ENCODE measurements at regions not wholly inside any gene's neighbourhood (a gene's known extent, or its start where the extent isn't known, plus 50 kb on each side); places are given as distances from the start of the nearest gene placed in this dataset.

DNA sequence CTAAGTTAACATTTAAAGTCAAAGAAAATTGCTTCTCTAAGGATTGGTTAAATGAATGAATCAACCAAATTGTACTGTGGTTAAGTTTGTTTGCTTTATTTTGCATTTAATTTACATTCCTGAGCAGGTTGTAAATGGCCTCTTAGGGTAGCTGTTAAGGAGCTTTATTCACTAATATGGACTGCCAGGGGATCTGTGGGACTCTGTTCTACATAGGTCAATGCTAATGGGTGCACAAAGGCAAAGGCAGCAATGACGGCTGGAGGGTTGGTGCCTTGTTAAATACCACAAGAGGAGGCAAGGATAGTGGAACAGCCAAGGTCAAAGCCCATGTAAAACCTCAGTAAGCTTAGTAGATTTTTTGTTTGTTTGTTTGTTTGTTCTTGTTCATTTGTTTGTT is 89.3 kb upstream of the P2RY1 start:
- no peak for TF ChIP-seq EZH2 (IDR thresholded peaks at IDR 0.05; ENCODE audit: borderline replicate concordance, low read depth, low read length, severe bottlenecking)
- TF ChIP-seq, protein P1, sequence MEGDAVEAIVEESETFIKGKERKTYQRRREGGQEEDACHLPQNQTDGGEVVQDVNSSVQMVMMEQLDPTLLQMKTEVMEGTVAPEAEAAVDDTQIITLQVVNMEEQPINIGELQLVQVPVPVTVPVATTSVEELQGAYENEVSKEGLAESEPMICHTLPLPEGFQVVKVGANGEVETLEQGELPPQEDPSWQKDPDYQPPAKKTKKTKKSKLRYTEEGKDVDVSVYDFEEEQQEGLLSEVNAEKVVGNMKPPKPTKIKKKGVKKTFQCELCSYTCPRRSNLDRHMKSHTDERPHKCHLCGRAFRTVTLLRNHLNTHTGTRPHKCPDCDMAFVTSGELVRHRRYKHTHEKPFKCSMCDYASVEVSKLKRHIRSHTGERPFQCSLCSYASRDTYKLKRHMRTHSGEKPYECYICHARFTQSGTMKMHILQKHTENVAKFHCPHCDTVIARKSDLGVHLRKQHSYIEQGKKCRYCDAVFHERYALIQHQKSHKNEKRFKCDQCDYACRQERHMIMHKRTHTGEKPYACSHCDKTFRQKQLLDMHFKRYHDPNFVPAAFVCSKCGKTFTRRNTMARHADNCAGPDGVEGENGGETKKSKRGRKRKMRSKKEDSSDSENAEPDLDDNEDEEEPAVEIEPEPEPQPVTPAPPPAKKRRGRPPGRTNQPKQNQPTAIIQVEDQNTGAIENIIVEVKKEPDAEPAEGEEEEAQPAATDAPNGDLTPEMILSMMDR (IDR thresholded peaks at IDR 0.05; ENCODE audit: borderline replicate concordance, extremely low read depth, low read length, poor library complexity, severe bottlenecking) = no peak

All from DND-41 (cell line).